Sciatic nerve (tissue), 2 donors: ENCODE measurements at regions not wholly inside any gene's neighbourhood (a gene's known extent, or its start where the extent isn't known, plus 50 kb on each side); places are given as distances from the start of the nearest gene placed in this dataset.

ENCODE experiments used
- ATAC-seq: fragments of 200-7000 bp; cut with Tn5 transposase; one replicate; pipeline ENCODE4 v1.9.1; 2020; ENCODE audit warnings: mild to moderate bottlenecking, moderate library complexity
- DNase-seq: peaks from one replicate; pipeline ENCODE4 v3.0.0-alpha.2; 2020; ENCODE audit warnings: low spot score
- intact Hi-C: fragments of 100-400 bp; cut with DNase I; formaldehyde crosslinking; loops from one replicate; pipeline ENCODE4 v1.14.2; 2022
- donor health status: DM: no; HTN: no; CAD: no.
- donor health status: DM: no; HTN: no; CAD: no.

DNA sequence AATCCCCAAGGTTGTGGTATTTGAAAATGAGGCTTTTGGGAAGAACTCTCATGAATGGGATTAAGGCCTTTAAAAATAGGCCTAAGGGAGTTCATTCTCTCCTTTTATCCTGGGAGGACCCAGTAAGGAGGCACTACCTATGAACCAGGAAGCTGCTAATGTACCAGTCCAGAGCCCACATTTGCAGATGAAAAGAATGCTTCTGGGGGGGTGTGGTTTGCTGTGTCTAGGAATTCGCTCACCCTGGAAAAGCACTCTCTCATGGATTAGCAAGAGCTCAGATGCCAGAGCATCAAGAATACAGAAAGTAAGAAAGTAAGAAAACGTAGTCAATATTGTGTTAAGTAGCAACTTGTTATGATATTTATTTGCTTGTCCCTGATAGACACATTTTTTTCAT, 785.7 kb upstream of the GYPC start:
- intact Hi-C loops, result no loop called here
- DNase-seq, result no peak
- ATAC-seq, result no peak

DNA sequence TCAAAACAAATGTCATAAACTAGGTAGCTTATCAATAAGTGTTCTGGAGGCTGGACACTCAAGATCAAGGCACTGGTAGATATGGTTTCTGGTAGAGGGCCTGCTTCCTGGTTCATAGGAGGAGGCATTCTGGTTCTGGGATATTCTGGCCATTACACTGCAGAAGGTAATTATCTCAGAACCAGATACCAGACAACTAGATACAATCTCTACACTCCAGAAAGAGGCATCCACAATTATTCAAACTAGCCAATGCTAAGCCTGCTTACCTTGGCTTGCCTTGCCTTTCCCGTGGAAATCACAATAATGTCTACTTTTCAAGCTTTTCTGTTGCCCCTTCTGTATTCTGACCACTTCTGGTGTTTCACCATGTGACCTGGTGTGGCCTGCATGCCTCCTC, 785.2 kb upstream of the GYPC start:
- intact Hi-C loops, result no loop called here
- DNase-seq, result no peak
- ATAC-seq, result no peak

DNA sequence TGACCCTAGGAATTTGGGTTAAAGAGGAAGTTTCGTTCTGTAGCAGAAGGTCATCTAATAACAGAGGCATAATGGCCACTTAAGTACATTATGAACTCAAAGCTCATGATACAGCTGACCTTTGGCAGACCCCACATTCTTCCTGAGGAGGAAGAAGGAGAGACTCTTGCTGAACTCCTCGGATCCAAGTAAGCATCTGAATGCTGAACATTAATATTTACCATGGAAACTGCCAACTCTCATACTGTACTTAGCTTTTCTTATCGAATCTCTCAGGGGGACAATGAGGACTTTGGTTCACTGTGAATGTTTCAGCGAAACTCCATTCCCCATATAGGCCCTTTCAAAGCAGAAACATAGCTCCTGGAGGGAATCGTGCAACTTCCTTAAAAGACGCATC, 781.4 kb upstream of the GYPC start:
- no peak for ATAC-seq
- no peak for DNase-seq
- intact Hi-C loops, result no loop called here

DNA sequence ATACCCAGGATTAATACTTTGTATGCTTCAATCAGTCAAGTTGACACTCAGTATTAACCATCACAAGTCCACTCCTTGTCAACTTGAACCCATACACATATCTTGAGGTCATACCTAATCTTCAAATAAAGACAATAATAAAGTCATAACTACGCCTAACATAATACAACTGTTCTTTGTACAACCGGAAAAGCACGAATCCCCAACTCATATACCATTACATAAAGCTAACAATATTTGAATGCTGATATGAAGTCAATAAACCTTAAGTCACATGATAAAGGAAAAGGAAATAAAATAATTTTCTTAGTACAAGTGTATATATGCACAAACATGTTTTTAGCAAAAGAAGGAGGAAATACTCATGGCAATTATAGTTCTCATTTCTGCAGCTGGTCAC, 770.6 kb upstream of the GYPC start:
- intact Hi-C loops, result no loop called here
- ATAC-seq, result no peak

DNA sequence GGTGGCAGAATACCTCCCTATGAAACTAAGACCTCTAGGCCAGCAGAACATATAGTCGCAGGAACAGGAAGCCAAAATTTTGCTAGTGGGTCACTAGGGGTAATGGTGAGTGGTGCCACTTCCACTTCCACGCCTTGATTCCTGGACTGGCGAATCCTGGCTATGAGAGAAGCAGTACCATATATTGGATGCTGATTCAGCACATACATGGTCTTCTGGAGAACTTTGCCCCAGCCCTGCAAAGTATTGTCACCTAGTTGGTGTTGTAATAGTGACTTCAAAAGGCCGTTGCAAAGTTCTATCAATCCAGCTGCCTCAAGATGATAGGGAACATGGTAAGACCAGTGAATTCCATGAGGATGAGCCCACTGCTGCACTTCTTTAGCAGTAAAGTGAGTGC, 769.8 kb upstream of the GYPC start:
- ATAC-seq (no peak), DNase-seq (no peak)
- intact Hi-C loops, result no loop called here

More for the DNA sequence above, 770.6 kb upstream of the GYPC start:
- no peak for DNase-seq

DNA sequence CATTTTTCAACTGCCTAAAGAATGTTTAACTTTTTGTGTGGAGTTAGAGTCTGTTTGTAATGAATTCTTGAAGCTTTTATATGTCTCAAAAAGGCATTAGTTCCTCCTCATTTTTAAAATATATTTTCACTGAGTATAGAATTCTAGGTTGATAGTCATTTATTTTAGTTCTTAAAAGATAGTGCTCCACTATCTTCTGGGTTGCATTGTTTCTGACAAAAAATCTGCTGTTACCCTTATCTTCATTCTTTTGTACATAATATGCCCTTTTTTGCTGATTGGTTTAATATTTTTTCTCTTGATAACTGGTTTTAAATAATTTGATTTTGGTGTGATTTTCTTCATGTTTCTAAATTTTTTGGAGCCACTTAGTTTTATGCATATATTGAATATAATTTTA, 754.7 kb upstream of the GYPC start:
- intact Hi-C loops, result no loop called here
- no peak for DNase-seq
- no peak for ATAC-seq

DNA sequence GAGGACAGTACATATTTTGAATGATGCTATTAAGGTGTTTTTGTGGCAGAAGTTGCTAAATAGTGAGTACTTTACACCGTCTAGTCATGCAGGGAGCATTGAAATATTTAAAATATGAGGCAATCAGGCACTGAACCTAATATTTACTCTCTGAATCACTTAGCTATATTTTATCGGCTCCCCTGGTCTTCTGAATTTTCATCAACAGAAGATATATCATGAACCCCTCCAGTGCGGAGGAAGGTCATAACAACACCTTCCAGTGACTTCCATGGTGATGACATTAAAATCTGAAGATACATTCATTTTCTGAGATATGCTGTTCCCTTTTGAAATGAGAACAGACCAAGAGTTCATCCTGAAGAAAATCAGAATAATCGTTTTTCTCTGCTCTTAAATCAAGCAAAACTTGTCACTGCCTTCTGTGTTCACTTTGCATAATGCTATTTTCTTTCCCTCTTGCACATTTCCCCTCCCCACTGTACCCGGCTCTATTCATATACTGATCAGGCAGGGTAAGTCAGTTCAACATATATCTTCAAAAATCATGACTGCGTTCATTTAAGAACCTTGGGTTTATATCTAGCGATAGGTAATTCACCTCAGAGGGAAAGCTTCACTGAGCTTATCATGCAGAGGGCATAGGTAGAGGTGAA, 729.9 kb upstream of the GYPC start:
- ATAC-seq (no peak), DNase-seq (no peak)
- intact Hi-C loops, result no loop called here

DNA sequence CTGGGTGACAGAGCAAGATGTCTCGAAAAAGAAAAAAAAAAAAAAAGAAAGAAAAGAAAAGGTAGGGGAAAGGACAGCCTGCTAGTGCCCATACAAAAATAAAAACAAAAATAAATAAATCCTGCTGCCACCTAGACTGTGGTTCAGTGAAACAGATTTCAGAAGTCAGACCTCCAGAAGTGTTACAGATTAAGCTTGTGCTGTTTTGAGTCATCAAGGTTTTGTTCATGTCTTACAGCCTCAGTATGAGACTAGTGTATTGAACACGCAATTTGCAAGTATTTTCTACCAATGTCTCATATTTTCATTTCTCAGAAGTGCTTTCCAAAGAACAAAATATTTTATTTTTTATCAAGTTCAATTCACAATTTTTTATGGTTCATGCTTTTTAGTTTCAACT, 720.4 kb upstream of the GYPC start:
- DNase-seq (no peak), ATAC-seq (no peak)
- intact Hi-C loops, result no loop called here

DNA sequence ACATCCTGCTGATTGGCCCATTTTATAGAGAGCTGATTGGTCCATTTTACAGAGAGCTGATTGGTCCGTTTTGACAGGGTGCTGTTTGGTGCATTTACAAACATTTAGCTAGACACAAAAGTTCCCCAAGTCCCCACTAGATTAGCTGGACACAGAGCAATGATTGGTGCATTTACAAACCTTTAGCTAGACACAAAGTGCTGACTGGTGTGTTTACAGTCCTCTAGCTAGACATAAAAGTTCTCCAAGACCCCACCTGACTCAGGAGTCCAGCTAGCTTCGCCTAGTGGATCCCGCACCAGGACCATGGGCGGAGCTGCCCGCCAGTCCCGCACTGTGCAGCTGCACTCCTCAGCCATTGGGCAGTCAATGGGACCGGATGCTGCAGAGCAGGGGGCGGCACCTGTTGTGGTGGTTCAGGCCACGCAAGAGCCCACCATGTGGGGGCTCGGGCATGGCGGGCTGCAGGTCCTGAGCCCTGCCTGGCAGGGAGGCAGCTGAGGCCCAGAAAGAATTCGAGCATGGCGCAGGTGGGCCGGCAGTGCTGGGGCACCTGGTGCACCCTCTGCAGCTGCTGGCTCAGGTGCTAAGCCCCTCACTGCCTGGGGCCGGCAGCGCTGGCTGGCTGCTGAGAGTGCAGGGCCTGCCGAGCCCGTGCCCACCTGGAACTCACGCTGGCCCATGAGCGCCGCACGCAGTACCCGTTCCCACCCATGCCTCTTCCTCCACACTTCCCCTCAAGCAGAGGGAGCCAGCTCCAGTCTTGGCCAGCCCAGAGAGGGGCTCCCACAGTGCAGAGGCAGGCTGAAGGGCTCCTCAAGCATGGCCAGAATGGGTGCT, 713.2 kb upstream of the GYPC start:
- no peak for DNase-seq
- intact Hi-C loops, result no loop called here
- ATAC-seq, result no peak

DNA sequence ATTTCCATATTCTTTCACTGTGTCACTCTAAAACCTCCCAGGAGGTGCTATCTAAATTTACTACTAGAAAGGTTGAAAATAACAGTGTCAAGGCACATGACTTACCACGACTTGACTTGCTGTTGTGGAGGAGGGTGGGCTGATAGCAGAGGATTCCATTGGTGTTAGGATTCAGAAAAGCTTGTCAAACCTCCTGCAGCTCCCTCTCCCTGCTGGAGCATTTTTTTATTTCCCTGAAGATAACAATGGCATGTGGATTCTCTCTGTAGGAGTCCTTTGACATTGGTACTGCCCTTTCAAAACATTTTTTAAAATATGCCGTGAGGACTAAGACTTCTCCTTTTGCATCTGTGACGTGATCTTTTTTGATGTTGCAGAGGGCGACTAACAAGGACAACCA, 696.9 kb upstream of the GYPC start:
- intact Hi-C loops, result no loop called here
- no peak for ATAC-seq

DNA sequence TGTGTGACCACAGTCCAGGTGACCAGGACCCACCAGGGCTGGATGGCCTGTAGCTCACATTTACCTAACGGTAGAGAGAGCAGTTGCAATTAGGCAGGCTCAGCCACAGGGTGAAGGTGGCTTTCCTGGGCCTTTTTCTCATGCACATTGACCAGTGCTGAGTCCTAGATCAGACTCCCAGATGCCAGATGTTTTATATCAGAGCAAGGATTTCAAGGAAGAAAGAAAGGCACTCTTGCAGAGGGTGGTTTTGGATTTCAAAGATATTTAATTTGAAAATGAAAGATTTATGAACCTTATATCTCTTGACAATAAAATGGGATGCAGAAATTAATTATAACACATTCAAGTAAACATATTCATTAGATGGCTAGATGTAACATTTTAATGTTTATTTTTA, 694.2 kb upstream of the GYPC start:
- ATAC-seq (no peak), DNase-seq (no peak)
- intact Hi-C loops, result no loop called here

More for the DNA sequence above, 696.9 kb upstream of the GYPC start:
- DNase-seq, result no peak

DNA sequence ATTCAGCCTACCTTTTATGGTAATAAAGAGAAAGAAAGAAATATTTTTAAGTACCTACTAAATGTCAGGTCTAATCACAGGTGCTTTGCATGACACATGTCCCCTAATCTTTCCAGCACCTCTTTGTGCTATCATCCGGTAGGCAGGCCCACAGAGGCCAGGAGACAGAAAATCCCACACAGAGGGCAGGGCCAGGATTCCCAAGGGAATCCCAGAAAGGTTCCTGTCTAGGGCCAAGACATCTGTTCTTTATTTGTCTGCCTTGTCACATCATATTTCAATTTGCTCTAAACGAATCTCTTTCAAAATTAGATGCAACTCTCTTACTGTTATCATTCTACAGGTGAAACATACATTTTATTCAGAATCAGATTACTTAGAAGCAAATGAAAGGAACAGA, 676.1 kb upstream of the GYPC start:
- no peak for ATAC-seq
- intact Hi-C loops, result no loop called here
- no peak for DNase-seq

DNA sequence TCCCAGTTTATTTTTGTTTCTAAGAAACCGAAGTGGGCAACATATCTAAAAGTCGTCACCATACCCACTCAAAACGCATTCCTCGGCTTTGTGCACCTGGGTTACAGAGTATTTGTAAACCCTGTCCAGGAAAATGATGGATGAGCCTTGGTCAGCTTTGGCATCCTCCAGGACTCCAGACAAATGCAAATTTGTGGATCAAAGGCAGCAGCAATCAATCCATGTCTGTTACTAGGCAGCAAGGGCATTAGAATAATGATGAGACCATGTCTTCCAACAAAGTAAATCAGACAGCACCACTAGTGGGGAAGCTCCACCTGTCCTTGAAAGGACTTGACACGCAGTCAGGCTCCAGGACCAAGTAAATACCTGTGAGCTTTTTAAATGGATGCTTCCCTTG, 672.6 kb upstream of the GYPC start:
- DNase-seq, result no peak
- intact Hi-C loops, result no loop called here

DNA sequence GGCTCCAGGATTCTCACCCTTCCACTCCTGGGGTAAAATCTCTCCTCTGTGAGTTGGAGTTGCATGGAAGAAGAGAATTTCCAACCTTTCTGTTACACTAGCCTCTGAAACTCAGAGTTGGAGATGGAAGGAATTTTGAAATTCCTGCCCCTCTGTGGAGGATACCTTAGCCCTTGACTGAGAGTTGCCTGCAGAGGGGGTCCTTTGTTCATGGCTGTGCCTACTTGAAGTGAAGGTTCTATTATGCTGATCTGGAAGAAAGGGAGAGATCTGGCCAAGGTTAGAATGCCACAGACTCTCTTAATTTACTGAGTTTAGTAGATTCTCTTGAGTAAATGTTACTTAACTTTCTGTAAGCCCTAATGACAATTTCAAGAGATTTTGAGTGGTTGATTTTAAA, 626.6 kb upstream of the GYPC start:
- intact Hi-C loops, result no loop called here
- ATAC-seq, result no peak
- no peak for DNase-seq

More for the DNA sequence above, 672.6 kb upstream of the GYPC start:
- ATAC-seq, result no peak

DNA sequence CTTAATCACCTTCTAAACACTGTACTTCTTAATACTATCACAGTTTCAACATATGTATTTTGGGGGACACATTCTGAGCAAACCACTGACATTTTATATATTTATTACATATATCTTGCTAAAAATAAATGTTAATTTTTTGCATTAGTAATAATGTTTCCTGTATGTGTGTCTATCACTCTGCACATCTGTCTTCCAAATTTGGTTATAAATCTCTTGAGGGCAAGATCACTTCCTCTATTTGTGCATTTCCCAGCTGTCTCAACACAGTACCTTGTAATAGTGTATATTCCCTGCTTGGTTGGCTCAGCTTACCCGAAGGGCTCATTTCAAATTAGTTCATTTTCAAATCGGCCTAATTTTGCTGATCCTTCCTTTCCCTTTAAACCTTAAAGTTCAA, 617.1 kb upstream of the GYPC start:
- DNase-seq (no peak), ATAC-seq (no peak)
- intact Hi-C loops, result no loop called here

DNA sequence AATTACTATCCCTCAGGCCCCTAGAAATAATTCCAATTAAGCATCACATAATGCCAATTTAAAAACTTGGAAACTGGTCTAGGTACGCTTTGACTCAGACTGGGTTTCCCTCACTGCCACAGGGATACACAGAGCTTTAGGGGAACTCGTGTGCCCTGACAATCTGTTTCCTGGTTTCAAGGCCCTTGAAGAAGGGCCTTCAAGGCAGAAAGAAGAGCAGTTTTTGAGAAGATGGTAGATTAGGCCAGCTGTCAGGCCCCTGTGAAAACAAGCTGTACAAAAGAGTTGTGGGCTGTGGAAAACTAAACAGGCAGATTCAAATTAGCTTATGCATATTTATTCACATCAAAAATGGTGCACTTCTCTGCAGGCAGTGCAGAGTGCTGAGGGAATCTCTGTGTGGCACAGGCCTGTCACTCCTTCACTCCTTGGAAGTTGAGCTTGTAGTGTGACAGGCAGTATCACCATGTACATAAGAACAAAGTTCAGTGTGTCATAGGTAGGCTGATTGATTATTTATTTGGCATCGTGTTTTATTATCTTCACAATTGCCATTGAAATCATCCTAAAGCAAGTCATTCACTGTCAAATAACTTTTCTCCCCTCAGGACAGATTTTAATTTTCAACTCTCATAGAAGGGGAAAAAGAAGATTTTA, 614.4 kb upstream of the GYPC start:
- ATAC-seq (no peak), DNase-seq (no peak)
- intact Hi-C loops, result no loop called here

DNA sequence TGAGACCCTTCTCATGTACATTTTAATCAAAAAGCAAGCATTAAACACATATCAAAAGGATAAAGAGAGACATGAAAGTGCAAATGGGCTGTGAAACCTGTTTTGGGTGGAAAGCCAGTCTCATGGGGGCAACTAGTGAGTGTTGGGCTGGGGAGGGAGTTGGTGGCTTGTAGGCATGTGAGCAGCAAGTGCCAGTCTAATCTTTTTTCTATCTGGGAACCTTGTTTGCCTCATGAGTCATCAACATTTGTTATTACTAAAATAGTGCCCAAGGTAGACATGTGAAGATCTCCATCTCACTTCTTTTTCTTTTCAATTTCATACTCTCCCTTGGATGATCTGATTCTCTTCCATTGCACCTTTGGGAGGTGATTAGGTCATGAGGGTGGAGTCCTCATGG, 613.9 kb upstream of the GYPC start:
- no peak for DNase-seq
- intact Hi-C loops, result no loop called here
- ATAC-seq, result no peak

DNA sequence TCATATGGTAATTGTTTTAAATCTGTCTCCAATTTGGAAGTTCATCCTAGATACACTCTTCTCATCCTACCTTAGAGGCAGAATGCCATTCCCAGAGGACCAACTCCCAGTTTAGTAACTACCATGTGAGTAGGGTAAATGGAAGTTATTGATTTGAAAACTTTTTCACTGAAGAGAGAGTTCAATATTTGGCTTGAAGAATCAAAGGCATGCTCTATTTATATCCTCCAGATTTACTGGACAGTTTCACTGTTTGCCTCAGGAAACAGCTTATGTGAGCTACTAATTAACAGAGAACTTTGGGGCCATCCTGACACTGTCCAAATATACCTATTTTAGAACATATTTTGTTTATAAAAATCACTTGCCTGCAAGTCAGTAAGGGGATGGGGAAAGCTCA, 607.2 kb upstream of the GYPC start:
- DNase-seq (no peak), ATAC-seq (no peak)
- intact Hi-C loops, result no loop called here

DNA sequence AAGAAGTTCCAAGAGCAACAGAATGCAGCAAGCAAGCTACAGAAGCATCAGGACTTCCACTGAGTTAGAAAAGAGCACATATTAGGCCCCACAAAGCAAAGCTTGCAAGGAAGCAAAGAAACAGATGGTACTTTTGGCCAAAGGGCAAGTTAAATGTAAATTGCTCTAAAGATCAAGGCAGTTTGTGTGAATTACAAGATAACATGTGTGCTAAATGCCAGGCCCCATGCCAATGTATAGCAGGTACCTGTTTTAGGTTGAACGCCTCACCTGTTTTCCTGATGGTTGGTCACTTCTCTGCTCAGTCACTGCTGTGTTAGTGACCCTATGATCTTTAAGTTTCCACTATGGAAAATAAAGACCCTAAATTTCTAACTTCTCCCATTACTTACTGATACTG, 606.5 kb upstream of the GYPC start:
- intact Hi-C loops, result no loop called here
- DNase-seq (no peak), ATAC-seq (no peak)

DNA sequence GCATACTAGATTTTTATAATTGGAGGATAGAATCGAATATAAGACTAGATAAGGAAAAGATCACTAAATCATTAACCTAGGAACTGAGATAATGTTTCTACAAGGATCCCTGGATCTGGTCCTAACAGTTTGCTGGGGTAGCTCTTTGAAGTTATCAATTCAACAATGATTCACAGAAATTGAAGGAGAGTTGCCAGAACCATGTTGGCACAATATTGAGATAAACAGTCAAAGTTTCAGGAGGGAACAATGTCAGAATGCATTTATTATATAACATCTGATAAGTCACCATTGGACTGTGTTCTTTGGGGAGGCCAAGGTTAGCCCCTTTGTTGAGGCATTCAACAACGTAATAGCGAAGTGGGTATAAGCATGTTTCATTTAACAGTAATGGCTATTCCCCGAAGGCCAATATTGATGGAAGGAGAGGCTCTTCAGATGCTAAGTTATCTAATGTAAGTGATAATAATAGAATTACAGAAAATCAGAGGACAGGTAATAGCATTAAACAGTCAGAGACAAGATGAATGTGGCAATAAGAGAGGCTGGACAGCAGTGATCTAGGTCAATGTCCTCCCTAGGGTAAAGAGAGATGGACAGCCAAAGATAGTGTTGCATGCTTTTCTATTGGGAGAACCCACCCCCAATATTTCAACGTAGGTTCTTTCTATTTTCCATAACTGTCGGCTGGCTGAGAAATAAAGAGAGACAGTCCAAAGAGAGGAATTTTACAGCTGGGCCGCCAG, 604.8 kb upstream of the GYPC start:
- ATAC-seq (no peak), DNase-seq (no peak)
- intact Hi-C loops, result no loop called here
